NCI-H460 (cell line): ENCODE measurements at regions not wholly inside any gene's neighbourhood (a gene's known extent, or its start where the extent isn't known, plus 50 kb on each side); places are given as distances from the start of the nearest gene placed in this dataset.
"Not testable (repeated sequence)": the region's sequence is repeated elsewhere in the genome, so short reads cannot be mapped to it uniquely, and the experiment has no call there.

ENCODE experiments used
- DNase-seq: peaks from one replicate; pipeline ENCODE4 v3.0.0-alpha.2; 2016; ENCODE audit warnings: low read depth; ENCODE audit errors: extremely low read depth

GRCh38 chr2:163974766-163975165 is 239.0 kb upstream of the FIGN start:
- DNase-seq, result no peak

DNA sequence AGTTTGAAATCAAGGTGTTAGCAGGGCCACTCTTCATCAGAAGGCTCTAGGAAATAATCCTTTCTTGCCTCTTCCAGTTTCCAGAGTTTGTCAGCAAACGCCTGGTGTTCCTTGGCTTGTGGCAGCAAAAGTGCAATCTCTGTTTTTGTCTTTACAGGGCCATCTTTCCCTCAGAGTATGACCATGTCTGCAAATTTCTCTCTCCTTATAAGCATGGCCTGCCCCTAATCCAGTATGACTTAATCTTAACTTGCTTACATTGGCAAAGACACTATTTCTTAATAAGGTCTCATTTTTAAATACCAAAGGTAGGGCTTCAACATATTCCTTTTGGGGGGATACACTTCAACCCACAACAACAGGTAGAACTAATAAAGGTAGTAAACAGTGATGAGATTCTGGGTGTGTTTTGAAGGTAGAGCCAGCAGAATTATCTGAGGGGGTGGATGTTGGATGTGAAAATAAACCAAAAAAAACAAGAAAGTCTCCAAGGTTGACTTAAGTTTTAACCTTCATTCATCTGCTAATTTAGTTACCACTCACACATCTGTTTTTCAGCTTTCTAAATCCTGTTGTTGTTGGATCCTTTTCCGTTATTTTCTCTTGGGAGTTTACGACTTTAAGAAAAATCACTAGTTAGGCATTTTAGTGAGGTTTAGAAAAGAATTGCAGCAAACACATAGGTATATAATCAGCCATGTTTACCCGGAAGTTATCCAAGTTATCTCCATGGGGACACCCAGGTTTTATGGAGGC is 234.4 kb upstream of the FIGN start:
- DNase-seq, result no peak

DNA sequence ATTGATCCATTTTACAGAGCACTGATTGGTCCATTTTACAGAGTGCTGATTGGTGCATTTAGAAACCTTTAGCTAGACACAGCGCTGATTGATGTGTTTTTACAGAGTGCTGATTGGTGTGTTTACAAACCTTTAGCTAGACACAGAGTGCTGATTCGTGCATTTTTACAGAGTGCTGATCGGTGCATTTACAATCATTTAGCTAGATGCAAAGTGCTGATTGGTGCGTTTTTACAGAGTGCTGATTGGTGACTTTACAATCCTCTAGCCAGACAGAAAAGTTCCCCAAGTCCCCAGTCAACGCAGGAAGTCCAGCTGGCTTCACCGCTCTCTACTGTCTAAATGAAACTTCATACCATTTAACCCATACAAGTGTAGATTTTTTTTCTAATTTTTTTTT is 228.5 kb upstream of the FIGN start:
- not testable (repeated sequence) for DNase-seq

- DNase-seq, result no peak
Observed at GRCh38 chr2:163953390-163953907, 217.6 kb upstream of the FIGN start.

DNA sequence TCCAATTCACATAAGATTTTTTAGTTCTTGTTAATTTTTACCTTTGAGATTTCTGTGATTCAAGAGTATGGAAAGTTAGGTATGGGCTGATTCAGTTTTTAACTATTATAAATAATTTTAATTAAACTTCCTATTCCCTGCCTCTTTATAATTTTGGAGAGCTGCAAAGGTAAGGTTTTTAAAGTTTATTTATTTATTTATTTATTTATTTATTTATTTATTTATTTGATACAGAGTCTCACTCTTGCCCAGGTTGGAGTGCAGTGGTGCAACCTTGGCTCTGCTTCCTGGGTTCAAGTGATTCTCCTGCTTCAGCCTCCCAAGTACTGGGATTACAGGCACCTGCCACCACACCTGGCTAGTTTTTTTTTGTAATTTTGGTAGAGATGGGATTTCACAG is 215.5 kb upstream of the FIGN start:
- DNase-seq, result no peak

- no peak for DNase-seq
Observed at GRCh38 chr2:163949693-163950092, 213.9 kb upstream of the FIGN start.

DNA sequence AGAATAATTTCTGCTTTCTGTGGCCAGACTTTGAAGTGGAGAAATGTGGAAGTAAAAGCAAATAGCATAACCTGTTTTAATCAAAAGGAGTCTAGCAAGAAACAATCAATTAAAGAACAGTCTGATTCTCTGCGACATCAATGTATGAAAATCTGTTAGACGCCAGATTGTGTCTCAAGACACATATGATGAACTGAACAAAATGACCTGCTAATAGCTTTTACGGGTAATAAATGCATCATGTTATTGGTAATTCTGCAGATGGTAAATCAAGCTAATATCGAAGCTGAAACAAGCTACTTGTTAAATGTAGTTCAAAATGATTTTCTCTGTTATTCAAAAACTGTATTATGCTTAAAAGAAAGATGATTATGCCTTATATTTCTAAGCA is 208.5 kb upstream of the FIGN start:
- DNase-seq, result no peak

- no peak for DNase-seq
Observed at GRCh38 chr2:163943403-163944346, 207.9 kb upstream of the FIGN start.

DNA sequence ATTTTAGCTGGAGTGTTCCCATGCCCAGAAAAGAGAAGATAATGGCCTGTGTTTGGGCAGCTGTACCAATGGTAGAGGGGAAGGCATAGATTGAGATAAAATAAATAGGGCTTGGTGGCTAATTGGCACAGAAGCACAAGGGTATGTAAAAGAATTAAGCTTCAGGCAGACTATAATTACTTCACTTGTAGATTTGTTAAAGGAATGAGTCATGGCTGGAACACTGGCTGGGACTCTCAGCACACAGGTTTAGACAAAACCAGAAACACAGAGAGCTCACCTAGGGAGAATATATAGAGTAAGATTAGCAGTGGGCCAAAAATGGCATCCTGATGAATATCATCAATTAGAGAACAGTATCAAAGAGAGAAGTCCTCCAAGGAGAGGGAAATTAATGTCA is 198.3 kb upstream of the FIGN start:
- DNase-seq, result no peak

GRCh38 chr2:163919717-163920116 is 183.9 kb upstream of the FIGN start:
- DNase-seq, result no peak

- DNase-seq, result not testable (repeated sequence)
Observed at GRCh38 chr2:163914486-163914885, 178.7 kb upstream of the FIGN start.

GRCh38 chr2:163913532-163913944 is 177.7 kb upstream of the FIGN start:
- DNase-seq, result not testable (repeated sequence)

DNA sequence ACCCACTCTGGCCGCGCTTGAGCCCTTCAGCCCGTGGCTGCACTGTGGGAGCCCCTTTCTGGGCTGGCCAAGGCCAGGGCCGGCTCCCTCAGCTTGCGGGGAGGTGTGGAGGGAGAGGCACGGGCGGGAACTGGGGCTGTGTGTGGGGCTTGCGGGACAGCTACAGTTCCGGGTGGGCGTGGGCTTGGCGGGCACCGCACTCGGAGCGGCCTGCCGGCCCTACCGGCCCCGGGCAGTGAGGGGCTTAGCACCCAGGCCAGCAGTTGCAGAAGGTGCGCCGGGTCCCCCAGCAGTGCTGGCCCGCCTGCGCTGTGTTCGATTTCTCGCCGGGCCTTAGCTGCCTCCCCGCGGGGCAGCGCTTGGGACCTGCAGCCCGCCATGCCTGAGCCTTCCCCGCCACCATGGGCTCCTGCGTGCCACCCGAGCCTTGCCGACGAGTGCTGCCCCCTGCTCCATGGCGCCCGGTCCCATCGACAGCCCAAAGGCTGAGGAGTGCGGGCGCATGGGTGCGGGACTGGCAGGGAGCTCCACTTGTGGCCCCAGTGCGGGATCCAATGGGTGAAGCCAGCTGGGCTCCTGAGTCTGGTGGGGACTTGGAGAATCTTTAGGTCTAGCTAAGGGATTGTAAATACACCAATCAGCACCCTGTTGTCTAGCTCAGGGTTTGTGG is 173.7 kb upstream of the FIGN start:
- DNase-seq, result no peak

DNA sequence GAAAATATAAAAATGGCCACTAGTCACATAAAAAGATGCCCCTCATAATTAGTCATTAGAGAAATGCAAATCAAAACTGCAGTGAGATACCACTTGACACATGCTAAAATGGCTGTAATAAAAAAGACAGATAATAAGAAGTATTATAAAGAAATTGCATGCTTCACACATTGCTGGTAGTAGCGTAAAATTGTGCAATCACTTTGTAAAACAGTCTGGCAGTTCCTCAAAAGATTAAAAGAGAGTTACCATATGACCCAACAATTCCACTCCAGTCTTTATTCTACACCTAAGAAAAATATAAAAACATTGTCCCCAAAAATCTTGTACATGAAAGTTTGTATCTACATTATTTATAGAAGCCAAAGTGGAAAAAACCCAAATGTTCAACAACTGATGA is 170.6 kb upstream of the FIGN start:
- DNase-seq, result no peak

DNA sequence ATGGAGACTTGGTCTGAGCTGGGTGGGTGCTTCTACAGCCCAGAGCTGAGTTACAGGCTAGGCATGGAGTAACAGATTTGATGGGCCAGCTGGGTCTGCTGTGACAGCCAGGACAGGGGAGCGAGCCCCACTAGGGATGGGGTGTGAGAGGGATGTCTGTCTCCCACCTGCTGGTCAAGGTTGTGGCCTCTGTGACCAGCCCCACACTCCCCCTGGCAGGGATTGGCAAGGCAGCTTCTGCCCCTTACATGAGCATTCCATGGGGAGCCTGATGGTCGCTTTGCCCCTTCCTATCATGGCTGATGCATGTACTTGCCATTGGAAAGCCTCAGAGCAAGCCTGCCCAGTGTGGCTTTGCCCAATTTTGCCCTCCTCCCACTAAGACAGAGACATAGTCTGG is 162.0 kb upstream of the FIGN start:
- DNase-seq, result no peak

GRCh38 chr2:163893444-163893843 is 157.6 kb upstream of the FIGN start:
- DNase-seq, result not testable (repeated sequence)

- no peak for DNase-seq
Observed at GRCh38 chr2:163888591-163888990, 152.8 kb upstream of the FIGN start.

GRCh38 chr2:163887182-163887581 is 151.4 kb upstream of the FIGN start:
- no peak for DNase-seq

DNA sequence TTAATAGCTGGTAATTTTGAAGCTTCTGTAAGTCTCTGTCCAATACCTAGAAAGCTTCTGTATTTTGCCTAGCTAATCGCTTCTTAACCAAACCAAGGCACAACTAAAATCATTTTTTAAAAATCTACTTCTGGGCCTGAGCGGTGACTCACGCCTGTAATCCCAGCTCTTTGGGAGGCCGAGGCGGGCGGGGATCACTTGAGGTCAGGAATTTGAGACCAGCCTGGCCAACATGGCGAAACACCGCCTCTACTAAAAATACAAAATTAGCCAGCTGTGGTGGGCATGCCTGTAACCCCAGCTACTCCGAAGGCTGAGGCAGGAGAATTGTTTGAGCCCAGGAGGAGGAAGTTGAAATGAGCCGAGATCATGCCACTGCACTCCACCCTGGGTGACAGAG is 148.6 kb upstream of the FIGN start:
- no peak for DNase-seq

GRCh38 chr2:163878718-163879117 is 142.9 kb upstream of the FIGN start:
- peak; percentile 21 for DNase-seq

DNA sequence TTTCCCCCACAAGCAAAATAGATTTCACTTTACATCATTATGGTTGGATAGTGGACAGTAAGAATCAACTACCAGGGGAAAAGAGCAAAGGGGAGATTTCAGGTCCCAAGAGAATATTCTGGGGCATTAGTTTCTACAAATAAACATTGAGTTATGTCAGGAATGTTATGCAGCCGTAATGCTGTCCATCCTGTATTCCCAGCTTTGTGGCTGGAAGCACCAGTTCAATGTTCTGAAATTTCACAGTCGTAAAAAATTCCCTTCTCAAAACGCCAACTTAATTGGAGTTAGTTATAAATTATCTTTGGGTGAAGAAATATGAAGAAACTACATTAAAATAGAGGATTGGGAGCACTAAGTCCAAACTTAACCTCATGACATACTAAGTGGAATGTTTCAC is 141.5 kb upstream of the FIGN start:
- DNase-seq, result peak; percentile 28
